ENCODE measurements at regions not wholly inside any gene's neighbourhood (a gene's known extent, or its start where the extent isn't known, plus 50 kb on each side); places are given as distances from the start of the nearest gene placed in this dataset.

DNA sequence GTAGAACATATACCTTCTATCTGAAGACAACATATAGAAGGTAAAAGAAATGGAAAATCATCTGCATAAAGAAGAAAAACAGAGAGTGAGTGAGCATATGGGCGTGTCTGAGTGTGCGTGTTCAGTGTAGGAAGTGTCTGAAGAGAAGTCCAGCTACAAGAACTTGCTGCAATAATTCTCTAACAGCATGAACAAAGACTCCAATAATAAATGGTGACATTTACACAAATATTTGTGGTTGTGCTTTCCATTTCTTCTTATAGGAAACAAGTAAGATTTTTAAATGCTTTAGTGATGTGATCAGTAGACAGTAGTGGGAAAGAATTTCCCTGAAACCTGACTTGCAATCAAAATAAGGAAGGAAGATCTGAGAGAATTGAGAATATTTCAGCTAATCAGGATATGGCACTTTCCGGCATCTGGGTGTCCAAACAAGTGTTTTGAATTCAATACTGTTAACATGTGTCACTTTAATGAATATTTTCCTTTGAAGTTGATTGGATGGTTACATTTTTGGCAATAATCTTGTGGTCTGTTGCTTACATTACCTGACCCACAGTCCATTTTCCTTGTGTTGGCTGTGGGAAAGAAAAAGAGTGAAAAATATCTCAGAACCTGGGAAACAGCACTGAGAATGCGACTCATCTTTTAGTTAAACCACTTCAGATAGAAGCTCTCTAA lies 154.0 kb downstream of the TGFB2 start:
- DNase-seq (ENCODE audit: low read depth in 1 of 2, low spot score in 1 of 2) (peak in 1 of 2 experiments; percentile 86), ATAC-seq (peak; percentile 54 to 70), FAIRE-seq (peak; percentile 98)
- Histone ChIP-seq H3K4me1 (peaks cover 44% of the 10 kb centered on the region), H3K27ac (peak overlapping the region; percentile 92 to 93), H3K9me3 (peaks cover 12% of the 10 kb centered on the region), H3K4me2 (peak overlapping the region; percentile 80), H3K4me3 (peak overlapping the region; percentile 27)
- POLR2A ChIA-PET = interaction anchor here (1.9 to 3.9 kb wide), 4 partner anchors 19 to 207 kb away, joined by 4 to 28 read pairs (median 14); partner anchors contain the start of gene TGFB2
- WGBS (ENCODE audit: missing lambda C conversion rate) = 15% methylated on average over 4 of the region's 4 CpGs
- TF ChIP-seq CEBPB (IDR thresholded peaks at IDR 0.05) (peak in 1 of 2 experiments; percentile 60; a peak in 1 of 4 replicates), JUN (IDR thresholded peaks at IDR 0.05) (0 out of 5 replicates have a peak, but pooled peaks of 1 of the 2 experiments have one; percentile 19), GATA3 (IDR thresholded peaks at IDR 0.05; ENCODE audit: borderline replicate concordance) (peak; percentile 24; the same call in 1 of the 2 replicates), EP300 (IDR thresholded peaks at IDR 0.05) (peak in 1 of 2 experiments; percentile 15; a peak in 1 of 5 replicates), HOXB13 (CRISPR knock-in tag; IDR thresholded peaks at IDR 0.05; ENCODE audit: low read depth) (peak; percentile 11; the same call in 1 of the 2 replicates)
- TF ChIP-seq, protein P1, sequence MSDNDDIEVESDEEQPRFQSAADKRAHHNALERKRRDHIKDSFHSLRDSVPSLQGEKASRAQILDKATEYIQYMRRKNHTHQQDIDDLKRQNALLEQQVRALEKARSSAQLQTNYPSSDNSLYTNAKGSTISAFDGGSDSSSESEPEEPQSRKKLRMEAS (IDR thresholded peaks at IDR 0.05) = peak; percentile 49
- TF ChIP-seq, protein P2, sequence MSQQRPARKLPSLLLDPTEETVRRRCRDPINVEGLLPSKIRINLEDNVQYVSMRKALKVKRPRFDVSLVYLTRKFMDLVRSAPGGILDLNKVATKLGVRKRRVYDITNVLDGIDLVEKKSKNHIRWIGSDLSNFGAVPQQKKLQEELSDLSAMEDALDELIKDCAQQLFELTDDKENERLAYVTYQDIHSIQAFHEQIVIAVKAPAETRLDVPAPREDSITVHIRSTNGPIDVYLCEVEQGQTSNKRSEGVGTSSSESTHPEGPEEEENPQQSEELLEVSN (IDR thresholded peaks at IDR 0.05; ENCODE audit: borderline replicate concordance, low read depth) = no peak
- TF ChIP-seq, protein P3, sequence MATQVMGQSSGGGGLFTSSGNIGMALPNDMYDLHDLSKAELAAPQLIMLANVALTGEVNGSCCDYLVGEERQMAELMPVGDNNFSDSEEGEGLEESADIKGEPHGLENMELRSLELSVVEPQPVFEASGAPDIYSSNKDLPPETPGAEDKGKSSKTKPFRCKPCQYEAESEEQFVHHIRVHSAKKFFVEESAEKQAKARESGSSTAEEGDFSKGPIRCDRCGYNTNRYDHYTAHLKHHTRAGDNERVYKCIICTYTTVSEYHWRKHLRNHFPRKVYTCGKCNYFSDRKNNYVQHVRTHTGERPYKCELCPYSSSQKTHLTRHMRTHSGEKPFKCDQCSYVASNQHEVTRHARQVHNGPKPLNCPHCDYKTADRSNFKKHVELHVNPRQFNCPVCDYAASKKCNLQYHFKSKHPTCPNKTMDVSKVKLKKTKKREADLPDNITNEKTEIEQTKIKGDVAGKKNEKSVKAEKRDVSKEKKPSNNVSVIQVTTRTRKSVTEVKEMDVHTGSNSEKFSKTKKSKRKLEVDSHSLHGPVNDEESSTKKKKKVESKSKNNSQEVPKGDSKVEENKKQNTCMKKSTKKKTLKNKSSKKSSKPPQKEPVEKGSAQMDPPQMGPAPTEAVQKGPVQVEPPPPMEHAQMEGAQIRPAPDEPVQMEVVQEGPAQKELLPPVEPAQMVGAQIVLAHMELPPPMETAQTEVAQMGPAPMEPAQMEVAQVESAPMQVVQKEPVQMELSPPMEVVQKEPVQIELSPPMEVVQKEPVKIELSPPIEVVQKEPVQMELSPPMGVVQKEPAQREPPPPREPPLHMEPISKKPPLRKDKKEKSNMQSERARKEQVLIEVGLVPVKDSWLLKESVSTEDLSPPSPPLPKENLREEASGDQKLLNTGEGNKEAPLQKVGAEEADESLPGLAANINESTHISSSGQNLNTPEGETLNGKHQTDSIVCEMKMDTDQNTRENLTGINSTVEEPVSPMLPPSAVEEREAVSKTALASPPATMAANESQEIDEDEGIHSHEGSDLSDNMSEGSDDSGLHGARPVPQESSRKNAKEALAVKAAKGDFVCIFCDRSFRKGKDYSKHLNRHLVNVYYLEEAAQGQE (IDR thresholded peaks at IDR 0.05) = no peak
- CTCF ChIA-PET = interaction anchor here (0.6 to 2.1 kb wide), 3 partner anchors 20 to 568 kb away, joined by 3 to 6 read pairs (median 4); no protein-coding TSS in a partner anchor

DNA sequence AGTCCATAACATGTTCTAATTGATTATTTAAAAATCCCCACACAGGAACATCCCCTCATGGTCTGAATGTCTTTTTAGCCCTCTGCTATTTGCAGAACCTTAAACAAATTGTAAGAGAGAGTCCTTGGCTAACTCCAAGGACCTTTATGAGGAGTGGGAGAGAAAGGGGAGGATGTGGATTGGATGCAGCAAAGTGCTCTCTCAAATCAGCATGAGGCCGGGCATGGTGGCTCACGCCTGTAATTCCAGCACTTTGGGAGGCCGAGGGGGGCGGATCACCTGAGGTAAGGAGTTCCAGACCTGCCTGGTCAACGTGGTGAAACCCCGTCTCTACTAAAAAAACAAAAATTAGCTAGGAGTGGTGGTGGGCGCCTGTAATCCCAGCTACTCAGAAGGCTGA lies 154.8 kb downstream of the TGFB2 start:
- DNase-seq (ENCODE audit: low read depth in 1 of 2, low spot score in 1 of 2) = no peak
- TF ChIP-seq EHMT2 (IDR thresholded peaks at IDR 0.05; ENCODE audit: low read depth) (no peak), CBX2 (IDR thresholded peaks at IDR 0.05; ENCODE audit: borderline replicate concordance, low read depth) (no peak), PHF8 (IDR thresholded peaks at IDR 0.05; ENCODE audit: borderline replicate concordance, low read depth) (no peak), EP300 (IDR thresholded peaks at IDR 0.05) (no peak), POLR2A (IDR thresholded peaks at IDR 0.05; ENCODE audit: low read length) (no peak), HOXB5 (CRISPR knock-in tag; IDR thresholded peaks at IDR 0.05) (no peak), HDAC2 (IDR thresholded peaks at IDR 0.05) (no peak), ZSCAN20 (CRISPR knock-in tag; IDR thresholded peaks at IDR 0.05) (no peak), RAD21 (conservative IDR thresholded peaks at IDR 0.05 in 1 of 2, IDR thresholded peaks at IDR 0.05 in 1 of 2) (no peak), HOXA7 (CRISPR knock-in tag; IDR thresholded peaks at IDR 0.05) (no peak), ESRRA (IDR thresholded peaks at IDR 0.05; ENCODE audit: borderline replicate concordance, low read length) (no peak), ZFP36 (IDR thresholded peaks at IDR 0.05; ENCODE audit: borderline replicate concordance, partially characterized antibody) (no peak), SREBF2 (IDR thresholded peaks at IDR 0.05) (no peak), CBX8 (IDR thresholded peaks at IDR 0.05) (no peak)
- TF ChIP-seq, protein P4, sequence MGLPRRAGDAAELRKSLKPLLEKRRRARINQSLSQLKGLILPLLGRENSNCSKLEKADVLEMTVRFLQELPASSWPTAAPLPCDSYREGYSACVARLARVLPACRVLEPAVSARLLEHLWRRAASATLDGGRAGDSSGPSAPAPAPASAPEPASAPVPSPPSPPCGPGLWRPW (IDR thresholded peaks at IDR 0.05) = no peak
- TF ChIP-seq, protein P2 (IDR thresholded peaks at IDR 0.05; ENCODE audit: borderline replicate concordance, low read depth) = no peak
- Histone ChIP-seq H3K4me3 (no peak overlapping the region), H3K4me2 (peak overlapping the region; percentile 80), H3K4me1 (peaks cover 44% of the 10 kb centered on the region), H3K9me3 (peaks cover 13% of the 10 kb centered on the region), H3K27ac (peak overlapping the region; percentile 92 to 93)
- POLR2A ChIA-PET = interaction anchor here (3.4 to 3.9 kb wide), 2 partner anchors 20 to 154 kb away, joined by 23 to 28 read pairs; partner anchors contain the start of gene TGFB2
- no peak for ATAC-seq
- WGBS (ENCODE audit: missing lambda C conversion rate) = 89% methylated on average over 7 of the region's 7 CpGs
- CTCF ChIA-PET = interaction anchor here (2.1 kb wide), 1 partner anchor 21 kb away, joined by 4 read pairs; no protein-coding TSS in a partner anchor
- no peak for FAIRE-seq
